Inflammatory macrophage treated with lipopolysaccharide for 1 hour (primary cell): ENCODE measurements at regions not wholly inside any gene's neighbourhood (a gene's known extent, or its start where the extent isn't known, plus 50 kb on each side); places are given as distances from the start of the nearest gene placed in this dataset.

Experiments
- DNase-seq, 2 donors: peaks; one replicate each; pipeline ENCODE4 v3.0.0-alpha.2; 2020 to 2022

DNA sequence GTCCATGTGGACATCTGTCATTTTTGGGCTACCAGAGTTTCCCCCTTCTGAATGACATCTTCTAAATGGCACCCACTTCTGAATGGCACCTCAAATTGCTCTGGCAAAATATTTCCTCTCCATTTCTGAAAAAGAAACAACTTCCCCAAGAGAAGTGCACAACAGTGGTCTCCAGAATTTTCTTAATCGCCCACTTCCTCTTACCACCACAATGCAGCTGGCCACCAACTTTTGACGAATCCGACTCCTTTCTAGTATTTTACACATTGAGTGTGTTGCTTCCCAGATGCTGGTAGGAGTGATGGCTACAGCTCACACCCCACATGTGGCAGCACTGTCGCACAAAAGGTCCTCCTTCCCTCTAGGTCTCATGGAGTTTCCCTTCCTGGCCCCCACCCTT is 216.1 kb downstream of the FOXA2 start:
- peak in 1 of 2 donors; percentile 5 for DNase-seq

DNA sequence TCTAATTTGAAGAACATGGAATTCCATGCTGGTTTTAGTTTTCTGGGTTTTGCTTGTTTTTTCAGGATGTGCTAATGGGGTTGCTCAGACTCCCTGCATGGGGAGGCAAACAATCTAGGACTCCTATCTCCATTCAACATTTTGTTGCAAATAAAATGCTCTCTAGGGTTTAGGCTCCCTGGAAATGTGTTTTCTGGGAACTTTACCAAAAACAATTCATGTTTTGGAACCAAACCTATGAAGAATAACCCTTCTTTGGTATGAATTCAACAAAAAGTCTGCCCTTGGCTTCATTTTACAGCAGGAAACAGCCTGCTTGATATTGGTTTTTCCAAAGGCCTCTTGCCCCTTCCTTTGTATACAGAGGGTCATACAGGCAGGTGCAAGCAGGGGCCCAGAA is 217.7 kb downstream of the FOXA2 start:
- no peak for DNase-seq

DNA sequence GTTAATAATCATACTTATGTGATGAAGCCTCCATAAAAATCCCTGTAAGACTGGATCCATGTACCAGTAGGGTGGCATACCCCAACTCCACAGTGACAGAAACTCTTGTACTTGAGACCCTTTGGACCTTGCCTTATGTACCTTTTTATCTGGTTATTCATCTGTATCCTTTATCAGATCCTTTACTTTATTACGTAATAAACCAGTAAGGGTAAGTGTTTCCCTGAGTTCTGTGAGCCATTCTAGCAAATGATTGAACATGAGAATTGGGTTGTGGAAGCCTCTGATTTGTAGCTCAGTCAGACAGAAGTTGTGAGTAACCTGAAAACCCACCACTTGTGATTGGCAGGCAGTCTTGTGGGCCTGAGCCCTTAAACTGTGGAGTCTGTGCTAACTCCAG is 229.7 kb downstream of the FOXA2 start:
- DNase-seq = no peak

DNA sequence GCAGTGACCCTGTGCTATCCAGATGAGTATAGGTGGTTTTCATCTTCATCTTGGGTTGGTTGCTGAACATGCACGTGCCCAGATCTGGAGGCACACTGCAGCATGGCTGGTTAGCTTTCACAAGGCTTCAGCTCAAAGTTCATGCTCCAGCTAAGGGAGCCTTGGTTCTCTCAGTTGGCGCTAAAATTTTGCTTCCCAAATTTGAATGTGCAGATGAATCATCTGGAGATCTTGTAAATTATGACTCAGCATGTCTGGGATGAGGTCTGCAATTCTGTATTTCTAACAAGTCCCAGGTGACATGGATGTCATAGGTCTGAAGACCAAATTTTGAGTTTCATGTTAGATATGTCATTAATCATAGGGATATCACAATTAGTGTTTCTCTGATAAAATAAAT is 230.8 kb downstream of the FOXA2 start:
- peak in 1 of 2 donors; percentile 3 for DNase-seq

DNA sequence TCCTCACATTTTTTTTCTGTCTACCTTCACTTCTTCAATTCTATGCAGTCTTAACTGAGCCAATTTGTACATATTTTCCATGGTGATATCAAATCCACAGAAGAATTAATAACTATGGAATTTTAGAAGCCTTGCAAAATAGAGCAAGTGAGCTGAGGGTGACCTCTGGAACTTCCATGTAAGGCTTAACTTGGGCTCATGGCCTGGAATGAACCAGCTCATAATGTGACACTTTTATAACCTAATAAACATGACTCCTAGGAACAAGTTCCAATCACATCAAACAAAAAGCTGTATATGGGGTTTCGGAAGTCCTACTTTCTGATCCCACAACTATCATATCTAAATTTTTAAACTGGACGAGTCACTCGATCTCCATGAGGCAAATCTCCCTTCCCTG is 232.4 kb downstream of the FOXA2 start:
- DNase-seq = no peak

DNA sequence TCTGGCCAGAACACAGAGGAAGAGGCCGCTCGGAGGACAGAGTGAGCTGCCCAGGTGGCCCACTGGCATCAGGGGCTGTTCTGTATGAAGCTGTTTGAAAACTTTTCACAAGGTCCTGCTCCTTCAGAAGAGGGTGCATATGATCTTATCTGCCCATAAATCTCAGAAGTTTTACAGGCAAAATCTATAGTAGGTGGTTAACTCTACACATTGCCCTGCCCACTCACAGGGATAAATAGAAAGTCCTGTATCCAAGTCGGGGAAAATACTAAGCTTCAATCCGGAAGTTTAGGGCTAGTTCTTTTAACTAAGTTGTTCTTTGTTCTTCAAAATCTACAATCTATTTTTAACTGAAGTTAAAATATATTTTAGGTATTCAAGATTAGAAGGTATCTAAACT is 233.7 kb downstream of the FOXA2 start:
- DNase-seq = no peak

DNA sequence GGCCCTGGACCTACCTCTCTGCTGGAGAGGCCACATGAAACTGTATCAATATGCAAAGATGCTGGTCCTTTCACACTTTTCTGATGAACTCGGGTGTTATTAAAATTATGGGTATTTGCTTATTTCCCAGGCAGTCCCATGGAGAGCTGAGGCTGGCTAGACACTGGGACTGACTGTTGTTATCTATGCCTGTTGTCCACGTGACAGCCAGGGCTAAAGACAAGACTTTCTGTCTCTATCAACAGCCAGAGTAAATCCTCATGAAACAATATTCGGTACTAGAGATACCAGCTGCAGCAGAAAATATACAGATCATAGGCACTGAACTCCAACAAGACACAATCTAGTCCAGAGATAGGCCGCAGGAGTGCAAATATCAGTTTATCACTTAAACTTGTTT is 236.4 kb downstream of the FOXA2 start:
- DNase-seq = no peak

DNA sequence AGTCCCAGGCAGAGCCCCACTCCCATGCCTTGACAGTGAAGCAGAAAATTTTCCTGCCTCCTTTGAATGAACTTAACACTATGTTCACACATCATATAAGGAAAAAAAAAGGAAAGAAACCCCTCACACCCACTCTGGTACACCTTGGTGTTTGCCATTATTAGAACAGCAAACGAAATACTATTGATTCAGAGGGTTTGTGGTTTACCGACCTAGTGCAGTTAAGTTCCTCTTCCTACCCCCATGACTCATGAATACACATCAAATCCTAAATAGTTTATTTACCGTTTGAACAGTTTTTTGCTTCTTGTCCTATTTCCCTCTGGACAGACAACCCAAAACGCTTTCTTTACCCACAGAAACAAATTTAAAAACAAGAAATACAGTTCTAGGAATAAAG is 237.7 kb downstream of the FOXA2 start:
- peak; percentile 5 to 17 for DNase-seq

DNA sequence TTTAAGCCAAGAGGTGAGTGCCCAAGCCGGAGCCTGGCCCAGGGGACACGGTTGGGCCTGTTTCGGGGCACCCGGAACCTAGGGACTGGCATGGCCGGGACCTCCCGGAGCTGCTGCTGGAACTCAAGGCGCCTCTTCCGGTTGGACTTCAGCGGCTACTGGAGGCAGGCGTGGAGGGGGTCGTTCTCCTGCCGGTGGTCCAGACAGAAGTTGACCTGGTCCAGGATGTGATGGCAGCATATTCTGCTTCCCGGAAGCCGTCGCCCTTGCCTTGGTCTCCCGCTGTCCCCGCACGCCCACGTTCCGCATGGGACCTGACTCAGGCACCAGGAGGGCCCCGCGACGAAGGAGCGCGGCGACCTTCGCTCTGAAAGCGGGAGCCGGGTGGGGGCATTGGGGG is 240.8 kb downstream of the FOXA2 start:
- DNase-seq = no peak

DNA sequence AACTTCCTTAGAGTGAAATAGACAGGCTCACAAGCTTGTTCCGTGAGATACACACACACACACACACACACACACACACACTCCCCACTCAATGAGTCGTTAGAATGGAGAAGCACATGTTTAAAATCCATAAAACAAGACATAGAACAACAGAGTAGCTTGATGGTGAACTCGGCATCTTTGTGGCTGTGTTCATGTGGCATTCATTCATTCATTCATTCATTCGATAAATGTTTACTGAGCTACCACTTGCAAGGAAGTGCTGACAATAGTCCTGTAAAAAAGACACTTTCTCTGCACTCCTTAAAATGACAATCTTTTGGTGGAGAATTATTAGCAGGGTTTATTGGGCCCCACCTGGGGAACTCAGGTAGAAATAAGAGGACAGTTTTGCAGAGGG is 242.0 kb downstream of the FOXA2 start:
- no peak for DNase-seq

DNA sequence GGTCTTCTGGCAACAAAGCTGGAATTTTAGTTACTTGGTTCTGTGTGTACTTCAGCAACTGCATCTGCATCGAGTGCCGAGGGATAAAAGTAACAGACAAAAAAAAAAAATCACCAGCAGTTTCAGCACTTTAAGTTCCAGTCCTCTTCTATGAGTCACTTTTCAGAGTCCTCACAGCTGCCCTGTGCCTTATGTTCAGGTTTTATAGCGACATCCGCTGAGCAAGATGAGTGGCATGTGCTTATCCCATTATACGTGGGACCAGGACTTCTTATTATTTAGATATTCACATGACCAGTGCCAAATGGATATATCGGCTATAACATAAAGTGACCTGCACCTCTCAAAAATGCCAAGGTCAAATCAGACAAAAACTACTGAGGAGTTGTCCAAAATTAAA is 242.9 kb downstream of the FOXA2 start:
- no peak for DNase-seq

DNA sequence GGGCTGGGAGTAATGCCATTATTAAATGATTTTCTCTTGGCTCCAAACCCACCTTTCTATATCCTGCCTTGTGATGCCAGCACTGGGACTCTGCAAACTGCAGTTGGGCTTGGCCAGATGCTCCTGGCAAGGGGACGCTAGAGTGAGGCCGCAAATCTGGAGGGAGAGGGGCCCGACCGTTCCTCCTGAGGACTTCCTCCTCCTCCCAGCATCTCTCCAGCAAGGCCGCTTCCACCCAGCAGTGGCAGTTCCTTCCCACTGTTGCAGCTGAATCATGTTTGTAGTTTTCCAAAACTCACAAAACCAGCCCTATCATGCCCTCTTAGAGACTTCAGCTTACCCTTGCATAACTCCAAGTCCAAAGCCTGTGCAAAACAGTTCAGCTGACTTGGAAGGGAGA is 244.4 kb downstream of the FOXA2 start:
- no peak for DNase-seq

DNA sequence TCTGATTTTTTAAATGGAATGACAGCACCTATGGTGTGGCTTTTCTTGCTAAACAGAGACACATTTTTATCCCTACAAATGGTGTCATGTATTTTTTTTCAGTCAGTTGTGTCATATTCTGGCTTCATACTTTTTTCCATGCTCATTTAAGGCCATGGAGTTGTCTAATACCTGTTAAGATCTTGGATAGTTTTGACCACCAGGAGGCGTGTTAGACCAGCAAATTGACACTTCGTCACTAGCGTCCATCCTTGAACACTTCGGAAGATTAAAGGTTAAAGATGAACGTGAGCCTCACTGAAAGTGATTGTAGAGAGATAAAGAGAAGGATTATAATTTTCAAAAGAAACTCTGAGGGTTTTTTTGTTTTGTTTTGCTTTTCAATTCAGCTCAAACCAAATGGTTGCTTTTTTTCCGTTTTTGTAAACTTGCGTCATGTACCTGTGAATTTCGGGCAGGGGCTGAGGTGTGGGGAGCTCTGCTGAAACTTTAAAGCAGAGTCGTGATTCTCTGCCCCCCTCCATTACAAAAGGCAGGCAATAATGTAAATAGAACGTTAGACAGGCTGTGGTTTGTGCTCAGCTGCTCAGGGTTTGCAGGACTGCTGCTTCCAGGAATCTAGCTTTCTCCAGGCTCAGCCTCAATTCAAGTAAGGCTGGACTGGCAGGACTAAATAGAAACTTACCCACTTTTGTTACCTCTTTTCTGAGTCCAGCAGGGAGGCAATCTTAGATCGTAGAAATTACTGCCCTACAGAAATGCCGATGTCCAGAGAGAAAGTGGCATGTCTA is 245.1 kb downstream of the FOXA2 start:
- DNase-seq = peak; percentile 37 to 87

DNA sequence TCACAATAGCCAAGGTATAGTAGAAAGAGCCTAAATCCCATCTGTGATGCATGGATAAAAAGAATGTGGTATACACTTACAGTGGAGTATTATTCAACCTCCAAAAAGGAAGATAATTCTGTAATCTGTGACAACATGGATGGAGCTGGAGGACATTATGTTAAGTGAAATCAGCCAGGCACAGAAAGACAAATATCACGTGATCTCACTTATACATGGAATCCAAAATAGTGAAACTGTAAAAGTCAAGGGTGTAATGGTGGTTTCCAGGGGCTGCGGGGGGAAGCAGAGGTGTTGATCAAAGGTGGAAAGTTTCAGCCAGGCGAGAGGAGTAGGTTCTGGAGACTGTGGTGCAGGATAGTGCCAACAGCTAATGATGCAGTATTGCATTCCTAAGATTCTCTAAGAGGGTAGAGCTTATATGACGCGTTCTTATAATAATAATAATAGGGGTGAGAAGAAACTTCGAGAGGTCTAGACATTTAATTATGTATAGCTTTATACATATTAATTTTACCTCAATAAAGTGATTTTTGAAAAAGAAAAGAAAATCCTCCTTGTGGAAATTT is 246.1 kb downstream of the FOXA2 start:
- no peak for DNase-seq

DNA sequence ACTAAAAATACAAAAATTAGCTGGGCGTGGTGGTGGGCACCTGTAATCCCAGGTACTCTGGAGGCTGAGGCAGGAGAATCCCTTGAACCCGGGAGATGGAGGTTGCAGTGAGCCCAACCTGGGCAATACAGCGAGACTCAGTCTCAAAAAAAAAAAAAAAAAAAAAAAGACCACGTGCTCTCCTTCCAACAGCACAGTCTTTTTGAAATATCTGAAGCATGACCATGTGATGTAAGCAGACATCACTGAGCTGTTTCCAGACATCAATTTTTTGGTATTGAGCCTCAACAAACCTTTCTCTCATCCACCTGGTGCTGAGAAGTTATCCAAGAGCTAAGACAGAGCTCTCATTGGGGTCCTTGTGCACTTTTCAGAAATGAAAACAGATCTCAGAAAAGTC is 249.2 kb downstream of the FOXA2 start:
- DNase-seq = no peak

DNA sequence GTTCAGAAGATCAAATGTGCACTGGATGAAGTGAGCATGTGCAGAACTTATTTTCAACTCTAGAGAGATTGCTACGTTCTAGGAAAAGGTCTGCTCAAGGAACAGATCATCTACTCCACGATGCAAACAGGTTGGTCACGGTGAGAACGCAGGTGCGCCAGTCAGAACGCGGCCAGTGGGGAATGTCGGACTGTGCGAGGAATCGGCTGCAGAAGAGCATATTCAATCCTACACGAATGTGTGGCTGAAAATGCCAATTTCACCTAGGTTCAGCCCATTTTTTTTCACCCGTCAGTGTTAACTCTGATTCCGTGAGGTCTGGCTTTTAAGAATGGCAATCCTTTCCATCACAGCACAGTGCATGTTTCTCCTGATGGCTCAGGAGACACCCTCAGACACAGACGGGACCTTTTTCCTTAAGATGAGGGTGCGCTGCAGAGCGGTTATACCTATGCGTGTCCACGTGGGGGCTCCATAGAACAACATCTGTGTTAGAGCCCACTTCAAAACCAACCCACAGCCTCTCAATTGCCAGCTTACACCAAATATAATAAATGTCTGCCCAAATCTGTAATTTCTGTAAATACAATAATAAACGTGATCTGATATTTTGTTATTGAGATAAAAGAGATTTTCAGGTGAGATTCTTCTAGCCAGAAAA is 250.4 kb downstream of the FOXA2 start:
- DNase-seq = peak; percentile 26 to 61

DNA sequence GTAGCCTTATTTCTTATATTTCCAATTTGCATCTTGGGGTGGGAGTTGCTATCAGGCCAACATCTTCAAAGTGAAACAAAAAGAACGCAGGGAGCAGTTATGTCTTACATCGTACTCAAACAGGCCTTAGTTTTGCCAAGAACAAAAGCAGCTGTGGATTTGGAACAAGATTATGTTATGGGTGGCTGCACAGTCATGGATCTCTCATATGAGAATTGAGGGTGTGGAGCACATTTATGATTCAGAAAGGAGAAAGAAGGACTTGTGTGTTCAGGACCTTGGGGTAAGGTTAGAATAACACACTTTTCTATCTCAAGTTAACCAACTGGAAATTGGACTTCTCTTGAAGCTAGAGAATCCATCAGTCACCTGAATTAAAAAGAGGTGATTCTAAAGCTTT is 259.9 kb downstream of the FOXA2 start:
- DNase-seq = no peak

DNA sequence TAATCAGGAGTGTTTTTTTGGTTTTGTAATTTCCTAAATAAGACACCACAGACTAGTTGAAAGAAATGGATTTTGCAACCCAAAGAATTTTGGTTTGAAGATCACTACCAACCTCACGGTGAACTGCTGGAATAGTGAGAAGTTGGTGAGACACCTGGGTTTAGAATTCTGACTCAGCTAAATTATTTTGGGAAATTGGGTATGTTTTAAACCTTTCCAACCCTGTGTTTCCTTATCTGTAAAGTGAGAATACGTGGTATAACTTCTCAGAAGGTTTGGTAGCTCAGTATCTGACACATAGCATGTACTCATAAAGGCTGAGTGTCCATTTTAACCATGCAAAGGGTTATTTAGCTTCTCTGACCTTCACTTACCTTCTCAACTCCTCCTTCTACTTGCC is 261.9 kb downstream of the FOXA2 start:
- no peak for DNase-seq

DNA sequence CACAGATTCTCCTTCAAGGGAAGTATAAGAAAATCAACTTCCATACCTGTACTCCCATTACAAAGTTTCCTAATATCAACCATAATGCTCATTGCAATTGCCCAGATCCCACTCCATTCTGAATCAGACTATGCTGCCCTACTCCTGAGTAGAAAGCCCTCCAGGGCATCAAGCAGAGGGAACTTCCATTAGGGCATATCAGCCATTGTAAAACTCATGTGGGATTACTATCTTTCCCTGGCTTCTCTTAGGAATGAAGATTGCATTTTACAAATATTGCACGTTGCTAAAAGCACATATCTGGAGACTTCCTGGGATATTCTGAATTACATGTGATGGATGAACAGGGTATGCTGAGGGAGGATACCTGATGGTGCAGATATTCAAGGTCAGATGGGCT is 263.2 kb downstream of the FOXA2 start:
- DNase-seq = no peak

DNA sequence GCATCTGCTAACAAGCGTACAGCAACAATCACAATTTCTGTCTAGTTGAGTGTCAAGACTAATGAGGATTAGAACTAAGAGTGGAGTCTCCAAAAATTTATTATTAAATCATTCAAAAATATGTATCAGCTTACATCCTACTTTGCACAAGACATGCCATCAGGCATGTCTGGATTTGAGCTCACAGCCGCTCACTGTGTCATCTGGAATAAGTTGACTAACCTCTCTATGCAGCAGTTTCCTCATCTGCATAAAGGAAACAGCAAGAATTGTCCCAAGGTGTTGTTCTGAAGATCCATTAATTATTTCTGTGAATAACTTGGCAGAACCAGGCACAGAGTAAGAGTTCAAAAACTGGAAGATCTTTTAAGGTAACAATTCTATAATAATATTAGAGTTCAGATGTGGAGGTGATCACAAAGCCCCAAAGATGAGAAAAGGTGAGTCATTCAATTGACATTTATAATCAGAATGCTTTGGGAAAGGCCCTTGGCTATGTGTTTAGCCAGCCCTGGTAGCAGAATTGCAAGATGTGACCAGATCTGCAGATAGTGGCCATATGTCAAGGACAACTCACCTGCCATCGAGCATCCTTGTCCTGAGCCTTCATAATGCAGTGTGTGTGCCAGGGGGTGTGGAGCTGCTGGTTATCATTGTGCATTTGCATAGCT is 264.0 kb downstream of the FOXA2 start:
- DNase-seq = no peak

DNA sequence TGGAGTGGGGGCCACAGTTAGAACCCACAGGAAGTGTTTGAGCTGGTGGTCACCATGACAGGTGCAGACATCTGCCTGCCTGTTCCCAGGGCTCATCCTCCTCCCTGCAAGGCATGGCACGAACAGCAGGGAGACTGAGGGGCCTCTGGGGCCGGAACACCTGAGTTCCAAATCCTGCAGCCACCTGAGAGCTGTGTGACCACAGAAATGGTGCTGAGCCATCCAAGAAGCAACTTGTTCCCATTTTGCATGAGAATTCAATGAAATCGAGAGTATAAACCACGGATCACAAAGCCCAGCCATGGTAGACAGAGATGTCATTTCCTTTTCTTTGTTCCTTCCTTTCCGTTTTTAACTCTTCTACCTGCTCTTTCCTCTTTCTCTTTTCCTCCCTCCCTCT is 268.6 kb downstream of the FOXA2 start:
- DNase-seq = no peak

DNA sequence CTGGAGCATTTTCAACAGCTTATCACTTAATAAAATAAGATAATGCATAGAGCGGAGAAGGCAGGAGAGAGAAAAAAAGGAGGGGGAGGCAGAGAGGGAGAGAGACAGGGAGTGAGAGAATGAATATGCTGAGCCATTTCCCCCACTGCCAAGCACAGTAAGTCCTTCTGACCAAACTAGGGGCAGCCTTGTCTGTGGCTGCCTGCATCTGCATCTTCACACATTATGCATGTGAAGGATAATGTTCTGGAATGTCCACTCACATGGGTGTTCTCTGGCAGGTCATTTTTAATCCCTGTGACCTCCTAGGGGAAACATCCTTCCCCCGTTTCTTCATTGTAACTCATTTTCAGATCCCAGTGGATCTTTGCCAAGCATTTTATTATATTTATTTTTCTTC is 269.3 kb downstream of the FOXA2 start:
- DNase-seq = no peak

DNA sequence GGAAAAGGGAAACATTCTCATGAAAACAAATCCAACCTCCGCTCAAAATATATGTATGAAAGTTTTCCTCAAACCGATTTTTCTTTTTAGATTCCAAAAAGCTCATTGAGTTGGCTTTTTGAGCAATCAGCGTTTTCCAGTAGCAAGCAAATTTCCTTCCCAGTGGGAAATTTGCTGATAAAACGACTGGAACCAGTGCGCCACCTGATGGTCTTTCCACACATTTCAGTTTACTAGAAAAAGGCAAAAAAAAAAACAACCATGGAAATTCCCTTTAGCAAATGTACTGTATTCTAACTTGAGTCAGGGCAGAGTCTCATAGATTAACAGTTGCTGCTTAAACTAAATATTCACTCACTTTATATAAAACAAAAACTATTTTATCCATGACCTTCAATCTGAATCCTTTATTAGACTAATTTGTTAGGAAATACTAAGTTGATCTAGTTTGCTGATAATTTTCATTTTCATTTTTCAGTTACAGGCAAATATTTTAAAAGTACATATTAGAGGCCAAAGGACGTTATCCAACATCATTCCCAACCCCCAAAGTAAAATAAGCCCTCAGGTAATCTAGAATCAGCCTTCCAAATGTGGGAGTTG is 271.5 kb downstream of the FOXA2 start:
- peak; percentile 32 to 59 for DNase-seq
